Liver (tissue), 8 donors: ENCODE measurements at regions not wholly inside any gene's neighbourhood (a gene's known extent, or its start where the extent isn't known, plus 50 kb on each side); places are given as distances from the start of the nearest gene placed in this dataset.

Experiments
- DNase-seq: peaks from one replicate; pipeline ENCODE4 v3.0.0-alpha.2; 2017; ENCODE audit warnings: low spot score
- H3K27ac ChIP-seq, 2 donors: one replicate each; pipeline ENCODE4 v1.7.0; 2013; ENCODE audit warnings: inconsistent platforms in 2 of 2, low read length in 2 of 2, control low read depth in 1 of 2, low read depth in 1 of 2, mild to moderate bottlenecking in 1 of 2
- H3K27me3 ChIP-seq, 4 donors: one replicate each; pipeline versions ENCODE4 v1.6.1 to v1.7.0; 2013; ENCODE audit warnings: low read length in 3 of 4, inconsistent platforms in 1 of 4, mild to moderate bottlenecking in 1 of 4, moderate library complexity in 1 of 4; ENCODE audit not compliant: control insufficient read depth in 4 of 4, insufficient read depth in 4 of 4
- H3K36me3 ChIP-seq, 4 donors: one replicate each; pipeline versions ENCODE4 v1.6.1 to v1.7.0; 2013; ENCODE audit warnings: low read length in 3 of 4, mild to moderate bottlenecking in 3 of 4, low read depth in 1 of 4, moderate library complexity in 1 of 4; ENCODE audit not compliant: control insufficient read depth in 4 of 4, insufficient read depth in 3 of 4
- H3K4me1 ChIP-seq, 4 donors: one replicate each; pipeline versions ENCODE4 v1.6.1 to v1.7.0; 2013; ENCODE audit warnings: low read length in 3 of 4, mild to moderate bottlenecking in 3 of 4, moderate library complexity in 1 of 4; ENCODE audit not compliant: control insufficient read depth in 4 of 4, insufficient read depth in 4 of 4
- H3K4me3 ChIP-seq, 3 donors: one replicate each; pipeline versions ENCODE4 v1.6.1 to v1.7.0; 2013; ENCODE audit warnings: low read length in 3 of 3, control low read depth in 1 of 3, low read depth in 1 of 3, mild to moderate bottlenecking in 1 of 3
- H3K9ac ChIP-seq, 2 donors: one replicate each; pipeline ENCODE4 v1.7.0; 2013; ENCODE audit warnings: low read length in 2 of 2, mild to moderate bottlenecking in 2 of 2, moderate library complexity in 2 of 2, control low read depth in 1 of 2, low read depth in 1 of 2
- H3K9me3 ChIP-seq, 4 donors: one replicate each; pipeline versions ENCODE4 v1.6.1 to v1.7.0; 2013; ENCODE audit warnings: low read length in 3 of 4; ENCODE audit not compliant: control insufficient read depth in 4 of 4
- EGR1 ChIP-seq, 2 donors: IDR thresholded peaks; 2 replicates each; pipeline ENCODE4 v1.6.1; 2016 to 2018; ENCODE audit warnings: antibody characterized with exemption in 2 of 2, low read depth in 2 of 2
- FOXA1 ChIP-seq: IDR thresholded peaks from 2 replicates; pipeline ENCODE4 v1.6.1; 2016; ENCODE audit warnings: antibody characterized with exemption
- GABPA ChIP-seq, 2 donors: IDR thresholded peaks in 1 of 2; conservative IDR thresholded peaks in 1 of 2; 2 replicates each; pipeline ENCODE4 v1.6.1; 2016; ENCODE audit warnings: antibody characterized with exemption in 2 of 2, mild to moderate bottlenecking in 1 of 2, moderate library complexity in 1 of 2
- NR2F2 ChIP-seq: IDR thresholded peaks from 2 replicates; pipeline ENCODE4 v1.6.1; 2016; ENCODE audit warnings: antibody characterized with exemption
- RAD21 ChIP-seq, 2 donors: IDR thresholded peaks; 2 replicates each; pipeline ENCODE4 v1.6.1; 2016; ENCODE audit warnings: antibody characterized with exemption in 2 of 2, mild to moderate bottlenecking in 2 of 2
- REST ChIP-seq: IDR thresholded peaks from 2 replicates; pipeline ENCODE4 v1.6.1; 2016; ENCODE audit warnings: antibody characterized with exemption, mild to moderate bottlenecking
- YY1 ChIP-seq: IDR thresholded peaks from 2 replicates; pipeline ENCODE4 v1.6.1; 2016; ENCODE audit warnings: antibody characterized with exemption, mild to moderate bottlenecking
- WGBS: extraction: QIAGEN DNeasy Blood & Tissue Kit; methylation state at CpG from one replicate; pipeline ENCODE4 v1.1.7; 2013; 5-methylcytosine and 5-hydroxymethylcytosine counted together
- TF ChIP-seq, protein P1 (sequence below): IDR thresholded peaks from 2 replicates; pipeline ENCODE4 v1.6.1; 2016; ENCODE audit warnings: antibody characterized with exemption
- TF ChIP-seq, protein P2 (sequence below): fragments of 150-350 bp; IDR thresholded peaks from 2 replicates; pipeline ENCODE4 v1.5.1; 2017; ENCODE audit warnings: improper control_type of control experiment, low read depth, low read length; ENCODE audit not compliant: missing input control
- TF ChIP-seq, protein P3 (sequence below): IDR thresholded peaks from 2 replicates; pipeline ENCODE4 v1.6.1; 2016; ENCODE audit warnings: antibody characterized with exemption
- donor health status: healthy.
- donor health status: healthy.
- donor health status: healthy.
- donor health status: healthy.
- donor health status: healthy.

GRCh38 chr16:64507240-64508024 is 614.4 kb downstream of the CDH11 start:
- WGBS: 71% methylated on average over 2 of the region's 2 CpGs

More at GRCh38 chr16:64507240-64508024, 614.4 kb downstream of the CDH11 start:
- H3K4me3 ChIP-seq: no peak overlapping the region
- no peak overlapping the region for H3K27ac ChIP-seq
- H3K9me3 ChIP-seq: peaks cover 0 to 4% (median 0%) of the 10 kb centered on the region in 4 donors
- H3K36me3 ChIP-seq: no peaks in the 10 kb centered on the region
- H3K9ac ChIP-seq: no peak overlapping the region
- H3K4me1 ChIP-seq: no peaks in the 10 kb centered on the region
- H3K27me3 ChIP-seq: no peaks in the 10 kb centered on the region
- TF ChIP-seq FOXA1 (no peak), GABPA (IDR thresholded peaks at IDR 0.05 in 1 of 2, conservative IDR thresholded peaks at IDR 0.05 in 1 of 2) (no peak), RAD21 (IDR thresholded peaks at IDR 0.05) (no peak), NR2F2 (no peak), REST (no peak), EGR1 (IDR thresholded peaks at IDR 0.05; ENCODE audit: low read depth in 2 of 2) (no peak), YY1 (no peak)
- TF ChIP-seq, protein P1, sequence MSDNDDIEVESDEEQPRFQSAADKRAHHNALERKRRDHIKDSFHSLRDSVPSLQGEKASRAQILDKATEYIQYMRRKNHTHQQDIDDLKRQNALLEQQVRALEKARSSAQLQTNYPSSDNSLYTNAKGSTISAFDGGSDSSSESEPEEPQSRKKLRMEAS: no peak
- TF ChIP-seq, protein P2, sequence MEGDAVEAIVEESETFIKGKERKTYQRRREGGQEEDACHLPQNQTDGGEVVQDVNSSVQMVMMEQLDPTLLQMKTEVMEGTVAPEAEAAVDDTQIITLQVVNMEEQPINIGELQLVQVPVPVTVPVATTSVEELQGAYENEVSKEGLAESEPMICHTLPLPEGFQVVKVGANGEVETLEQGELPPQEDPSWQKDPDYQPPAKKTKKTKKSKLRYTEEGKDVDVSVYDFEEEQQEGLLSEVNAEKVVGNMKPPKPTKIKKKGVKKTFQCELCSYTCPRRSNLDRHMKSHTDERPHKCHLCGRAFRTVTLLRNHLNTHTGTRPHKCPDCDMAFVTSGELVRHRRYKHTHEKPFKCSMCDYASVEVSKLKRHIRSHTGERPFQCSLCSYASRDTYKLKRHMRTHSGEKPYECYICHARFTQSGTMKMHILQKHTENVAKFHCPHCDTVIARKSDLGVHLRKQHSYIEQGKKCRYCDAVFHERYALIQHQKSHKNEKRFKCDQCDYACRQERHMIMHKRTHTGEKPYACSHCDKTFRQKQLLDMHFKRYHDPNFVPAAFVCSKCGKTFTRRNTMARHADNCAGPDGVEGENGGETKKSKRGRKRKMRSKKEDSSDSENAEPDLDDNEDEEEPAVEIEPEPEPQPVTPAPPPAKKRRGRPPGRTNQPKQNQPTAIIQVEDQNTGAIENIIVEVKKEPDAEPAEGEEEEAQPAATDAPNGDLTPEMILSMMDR: no peak
- TF ChIP-seq, protein P3, sequence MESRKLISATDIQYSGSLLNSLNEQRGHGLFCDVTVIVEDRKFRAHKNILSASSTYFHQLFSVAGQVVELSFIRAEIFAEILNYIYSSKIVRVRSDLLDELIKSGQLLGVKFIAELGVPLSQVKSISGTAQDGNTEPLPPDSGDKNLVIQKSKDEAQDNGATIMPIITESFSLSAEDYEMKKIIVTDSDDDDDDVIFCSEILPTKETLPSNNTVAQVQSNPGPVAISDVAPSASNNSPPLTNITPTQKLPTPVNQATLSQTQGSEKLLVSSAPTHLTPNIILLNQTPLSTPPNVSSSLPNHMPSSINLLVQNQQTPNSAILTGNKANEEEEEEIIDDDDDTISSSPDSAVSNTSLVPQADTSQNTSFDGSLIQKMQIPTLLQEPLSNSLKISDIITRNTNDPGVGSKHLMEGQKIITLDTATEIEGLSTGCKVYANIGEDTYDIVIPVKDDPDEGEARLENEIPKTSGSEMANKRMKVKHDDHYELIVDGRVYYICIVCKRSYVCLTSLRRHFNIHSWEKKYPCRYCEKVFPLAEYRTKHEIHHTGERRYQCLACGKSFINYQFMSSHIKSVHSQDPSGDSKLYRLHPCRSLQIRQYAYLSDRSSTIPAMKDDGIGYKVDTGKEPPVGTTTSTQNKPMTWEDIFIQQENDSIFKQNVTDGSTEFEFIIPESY: no peak
- no peak for DNase-seq
